Activated CD4-positive, alpha-beta T cell treated with anti-CD3 and anti-CD28 coated beads, Interleukin-2, amount 50 U/mL, for 16 hours (primary cell): ENCODE measurements at regions not wholly inside any gene's neighbourhood (a gene's known extent, or its start where the extent isn't known, plus 50 kb on each side); places are given as distances from the start of the nearest gene placed in this dataset.
"Not testable (repeated sequence)": the region's sequence is repeated elsewhere in the genome, so short reads cannot be mapped to it uniquely, and the experiment has no call there.

Experiments used
- DNase-seq: peaks from one replicate; pipeline ENCODE4 v3.0.0-alpha.2; 2020

- no peak for DNase-seq
Observed at GRCh38 chr20:55143601-55144000, 668.2 kb downstream of the DOK5 start.

GRCh38 chr20:55142932-55143331 is 667.5 kb downstream of the DOK5 start:
- DNase-seq = no peak

DNA sequence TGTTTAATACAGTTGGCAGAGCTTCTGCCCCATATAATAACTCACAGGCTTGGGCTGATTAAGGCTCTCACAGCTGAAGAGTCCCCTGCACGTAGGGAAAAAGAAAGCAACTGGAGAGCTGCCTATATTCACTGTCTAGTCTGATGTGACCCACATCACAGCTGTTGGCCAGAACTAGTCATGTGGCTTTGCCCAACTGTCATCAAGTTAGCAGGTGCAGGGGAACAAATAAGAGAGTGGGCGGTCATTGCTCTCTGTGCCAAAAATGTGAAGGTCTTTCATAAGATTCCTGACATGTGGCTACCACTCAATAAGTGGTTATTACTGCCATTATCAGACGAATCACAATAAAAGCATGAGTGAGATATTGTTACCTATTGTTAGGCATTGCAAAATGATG is 665.2 kb downstream of the DOK5 start:
- DNase-seq = no peak

DNA sequence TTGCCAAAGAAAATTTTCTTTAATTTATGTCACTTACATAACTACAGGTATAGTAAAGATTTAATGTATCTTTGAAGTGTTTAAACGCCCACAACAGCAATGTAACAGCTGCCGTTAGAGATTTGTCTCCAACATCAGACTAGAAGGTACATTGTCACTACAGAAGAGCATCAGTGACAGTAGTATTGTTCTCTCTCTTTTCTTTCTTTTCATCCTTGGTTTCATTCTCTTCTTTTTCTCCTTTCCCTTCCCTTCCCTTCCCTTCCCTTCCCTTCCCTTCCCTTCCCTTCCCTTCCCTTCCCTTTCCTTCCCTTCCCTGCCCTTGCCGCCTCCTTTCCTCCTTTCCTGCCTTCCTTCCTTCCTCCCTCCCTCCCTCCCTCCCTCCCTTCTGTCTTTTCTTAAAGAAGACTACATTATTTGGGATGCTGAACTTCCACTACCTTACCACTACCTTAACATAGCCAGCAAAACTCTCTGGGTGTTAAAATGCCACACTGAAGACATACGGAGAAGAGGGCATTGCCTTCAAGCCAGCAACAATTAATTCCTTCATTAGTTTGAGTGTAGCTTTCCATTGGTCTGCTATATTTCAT is 663.9 kb downstream of the DOK5 start:
- DNase-seq = no peak

GRCh38 chr20:55135923-55136322 is 660.5 kb downstream of the DOK5 start:
- DNase-seq = no peak

DNA sequence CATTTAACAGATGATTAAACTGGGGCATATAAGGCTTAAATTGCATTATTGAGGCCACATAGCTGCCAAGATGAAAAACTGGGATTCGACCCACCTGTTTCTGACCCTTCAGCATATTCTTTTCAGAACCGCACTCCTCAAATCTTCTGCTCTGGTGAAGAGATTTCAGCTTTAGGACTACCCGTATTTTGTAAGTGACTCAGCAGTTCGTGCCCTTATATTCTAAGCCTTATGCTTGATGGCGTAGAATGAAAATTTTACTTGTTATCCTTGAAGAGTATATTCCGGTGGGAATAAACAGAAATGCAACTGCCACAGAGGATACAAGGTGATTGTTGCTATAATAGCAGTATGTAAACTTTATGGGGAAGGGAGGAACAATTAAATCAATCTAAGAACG is 657.1 kb downstream of the DOK5 start:
- no peak for DNase-seq

GRCh38 chr20:55117577-55117976 is 642.2 kb downstream of the DOK5 start:
- DNase-seq = not testable (repeated sequence)

DNA sequence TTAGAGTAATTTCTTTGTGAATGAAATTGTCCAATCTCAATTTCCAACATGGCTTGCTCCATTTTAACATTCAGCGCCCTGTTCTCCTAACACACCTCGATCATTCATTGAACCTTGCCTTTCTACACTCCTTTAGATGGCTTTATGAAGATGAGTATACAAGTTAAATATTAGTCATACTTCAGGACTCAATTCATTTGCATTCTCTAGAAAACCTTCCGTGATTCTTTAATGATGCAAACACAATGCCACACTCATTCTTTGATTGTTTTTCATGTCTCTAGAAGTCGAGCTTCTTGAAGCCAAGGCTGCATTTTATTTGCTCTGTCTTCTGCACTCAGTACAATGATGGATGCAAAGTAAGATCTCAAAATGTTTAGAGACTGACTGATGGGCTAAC is 641.2 kb downstream of the DOK5 start:
- no peak for DNase-seq

DNA sequence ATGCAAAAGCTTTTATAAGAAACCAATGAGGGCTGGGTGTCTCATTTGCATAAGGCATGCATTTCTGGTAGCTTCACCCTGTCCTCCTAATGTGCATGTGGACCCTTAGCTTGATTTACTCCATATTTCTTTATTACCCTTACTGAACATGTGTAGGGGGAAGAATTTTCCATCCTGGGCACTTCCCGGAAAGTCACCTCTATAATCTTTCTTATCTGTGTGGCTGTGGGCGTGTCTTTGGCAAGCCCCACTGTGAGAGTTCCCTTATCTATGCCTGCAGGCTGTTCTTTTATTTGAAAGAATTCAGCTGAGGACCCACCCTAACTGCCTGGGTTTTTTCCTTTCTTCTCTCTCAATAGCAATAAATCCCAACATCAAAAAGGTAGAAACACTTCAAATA is 627.8 kb downstream of the DOK5 start:
- no peak for DNase-seq

GRCh38 chr20:55099251-55099650 is 623.9 kb downstream of the DOK5 start:
- no peak for DNase-seq

DNA sequence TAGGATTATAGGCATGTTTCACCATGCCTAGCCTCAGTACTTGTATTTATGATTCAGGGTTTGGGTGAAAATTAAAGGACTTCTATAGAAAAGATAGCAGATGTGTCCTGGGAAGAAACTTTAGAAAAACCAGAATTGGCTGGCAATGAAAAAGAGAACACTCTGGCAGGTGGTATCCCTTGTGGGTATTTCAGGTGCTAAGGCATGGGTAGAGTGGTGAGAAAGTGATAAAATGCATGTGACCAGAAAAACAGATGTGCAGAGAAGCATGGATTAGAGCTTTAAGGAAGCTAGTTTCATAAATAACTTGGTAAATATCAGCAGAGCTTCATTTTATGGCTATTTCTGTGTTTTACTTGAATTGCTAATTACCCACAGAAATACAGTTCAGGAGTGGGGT is 622.2 kb downstream of the DOK5 start:
- DNase-seq = no peak

GRCh38 chr20:55095745-55096400 is 620.5 kb downstream of the DOK5 start:
- DNase-seq = no peak

GRCh38 chr20:55094353-55094861 is 619.0 kb downstream of the DOK5 start:
- DNase-seq = no peak

DNA sequence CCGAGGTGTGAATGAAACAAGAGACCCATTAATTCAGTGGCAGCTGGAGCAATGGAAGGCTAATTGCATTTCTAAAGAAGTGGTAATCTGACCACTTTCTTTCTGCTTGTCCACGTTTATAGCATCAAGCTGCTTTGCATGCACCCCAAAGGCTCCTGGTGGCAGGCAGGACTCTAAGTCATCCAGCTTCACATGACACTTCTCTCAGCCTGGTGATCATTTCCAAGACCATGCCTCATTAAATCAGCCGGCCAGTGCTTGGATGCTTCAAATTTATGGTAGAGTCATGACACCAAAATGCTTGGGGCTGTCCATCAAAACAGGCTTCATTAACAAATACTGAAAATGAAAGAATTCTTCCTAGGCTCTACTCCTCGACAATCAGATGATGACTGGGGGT is 614.9 kb downstream of the DOK5 start:
- no peak for DNase-seq

DNA sequence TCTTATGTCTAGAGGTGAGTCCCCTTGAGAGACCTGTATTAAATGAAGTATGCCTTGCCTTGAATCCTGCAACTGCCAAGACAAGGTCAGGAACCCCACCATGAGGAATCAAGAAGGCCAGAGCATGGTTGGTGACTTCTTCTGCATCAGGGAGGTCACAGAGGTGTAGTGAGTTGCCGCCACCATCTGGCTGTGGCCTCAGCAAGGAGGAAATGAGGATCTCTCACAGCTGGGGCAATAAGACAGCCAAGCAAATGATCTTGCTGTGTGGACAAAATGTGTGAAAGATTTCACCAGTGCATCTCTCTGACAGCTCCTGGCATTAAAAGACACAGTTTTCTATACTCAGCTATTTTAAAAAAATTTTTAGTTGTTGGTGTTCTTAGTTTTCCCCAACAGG is 611.0 kb downstream of the DOK5 start:
- no peak for DNase-seq

- DNase-seq = no peak
Observed at GRCh38 chr20:55079917-55080316, 604.5 kb downstream of the DOK5 start.

DNA sequence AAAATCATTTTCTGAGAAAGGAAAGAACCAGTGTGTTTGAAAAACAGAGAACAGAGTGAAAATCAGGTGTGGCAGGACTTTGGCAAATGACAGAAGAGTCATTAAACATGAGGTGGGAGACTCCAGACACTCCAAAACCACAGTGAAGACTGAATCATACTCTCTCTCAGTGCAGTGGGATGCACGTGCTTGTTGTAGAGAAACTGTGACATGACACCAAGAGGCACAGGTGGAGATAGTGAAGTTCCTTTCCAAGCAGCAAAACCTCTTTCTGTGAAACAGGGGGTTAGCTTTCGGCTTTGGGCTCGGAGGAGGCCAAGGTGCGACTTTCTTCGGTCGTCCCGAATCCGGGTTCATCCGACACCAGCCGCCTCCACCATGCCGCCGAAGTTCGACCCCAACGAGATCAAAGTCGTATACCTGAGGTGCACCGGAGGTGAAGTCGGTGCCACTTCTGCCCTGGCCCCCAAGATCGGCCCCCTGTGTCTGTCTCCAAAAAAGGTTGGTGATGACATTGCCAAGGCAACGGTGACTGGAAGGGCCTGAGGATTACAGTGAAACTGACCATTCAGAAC is 599.0 kb downstream of the DOK5 start:
- DNase-seq = not testable (repeated sequence)

DNA sequence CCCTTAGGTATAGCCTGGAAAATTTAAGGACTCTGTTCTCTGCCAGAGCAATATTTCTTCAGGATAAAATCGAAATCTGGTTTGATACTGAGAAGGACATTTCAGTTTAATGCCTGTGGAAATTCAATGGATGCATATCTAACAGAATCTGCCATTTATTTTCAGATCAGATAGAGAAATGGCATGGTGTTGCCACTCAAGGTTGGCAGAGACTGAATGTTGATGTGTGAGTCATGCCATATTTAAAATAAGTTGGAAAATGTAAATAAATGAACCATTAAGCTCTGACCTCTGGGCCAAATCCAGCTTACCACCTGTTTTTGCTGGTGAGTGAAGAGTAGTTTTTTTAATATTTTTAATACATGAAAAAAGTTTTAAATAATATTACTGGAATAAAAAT is 594.6 kb downstream of the DOK5 start:
- DNase-seq = no peak

GRCh38 chr20:55067158-55067825 is 591.9 kb downstream of the DOK5 start:
- no peak for DNase-seq

- DNase-seq = no peak
Observed at GRCh38 chr20:55058938-55059337, 583.5 kb downstream of the DOK5 start.

GRCh38 chr20:55057779-55058415 is 582.5 kb downstream of the DOK5 start:
- DNase-seq = no peak

- DNase-seq = no peak
Observed at GRCh38 chr20:55054453-55054852, 579.1 kb downstream of the DOK5 start.

DNA sequence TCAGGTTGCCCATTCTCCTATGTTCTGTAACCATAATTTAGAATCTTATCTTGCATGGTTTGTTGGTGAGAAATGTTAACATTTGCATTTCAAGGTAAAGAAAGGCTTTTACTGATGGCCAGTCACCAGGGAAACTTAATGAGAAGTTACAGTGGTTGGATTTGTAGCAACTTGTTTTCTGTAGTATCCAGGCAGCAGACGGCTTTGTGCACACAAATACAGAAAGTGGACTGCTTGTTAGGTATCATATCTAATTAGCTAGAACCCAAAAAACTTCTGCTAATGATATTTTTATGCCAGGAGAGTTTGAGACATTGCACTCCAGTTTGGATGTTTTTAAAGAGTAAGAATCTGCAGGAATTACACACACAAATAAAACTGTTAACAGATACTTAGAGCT is 578.0 kb downstream of the DOK5 start:
- DNase-seq = no peak

GRCh38 chr20:55052459-55052858 is 577.1 kb downstream of the DOK5 start:
- no peak for DNase-seq
